ENCODE measurements at regions not wholly inside any gene's neighbourhood (a gene's known extent, or its start where the extent isn't known, plus 50 kb on each side); places are given as distances from the start of the nearest gene placed in this dataset.

DNA sequence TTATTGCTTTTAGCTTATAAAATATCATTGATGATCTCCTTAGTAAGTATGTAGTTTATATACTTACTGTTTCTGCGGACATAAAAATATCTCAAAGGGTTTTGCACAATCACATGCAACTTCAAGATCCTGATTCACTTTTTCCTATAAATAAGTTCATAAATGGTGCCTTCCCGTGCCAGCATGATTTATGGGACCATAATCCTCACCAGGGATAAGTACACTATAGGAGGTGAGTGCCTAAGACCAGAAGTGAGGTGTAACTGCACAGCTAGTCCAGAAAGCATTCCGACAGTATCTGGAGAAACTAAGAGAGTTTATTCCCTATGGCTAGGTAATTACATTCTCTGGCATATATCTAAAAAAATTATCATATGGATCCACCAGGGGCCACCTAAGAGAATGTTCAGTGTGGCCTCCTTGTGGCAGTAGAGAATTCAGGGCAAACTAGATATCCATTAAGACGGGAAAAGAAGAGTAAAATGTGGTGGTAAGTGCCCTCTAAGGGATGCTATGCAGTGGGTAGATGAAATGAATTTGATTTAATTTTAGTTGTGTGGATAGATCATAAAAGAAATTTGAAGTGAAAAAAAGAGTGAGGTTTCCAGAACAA, 402.5 kb upstream of the SLC24A2 start:
- DNase-seq, result no peak

DNA sequence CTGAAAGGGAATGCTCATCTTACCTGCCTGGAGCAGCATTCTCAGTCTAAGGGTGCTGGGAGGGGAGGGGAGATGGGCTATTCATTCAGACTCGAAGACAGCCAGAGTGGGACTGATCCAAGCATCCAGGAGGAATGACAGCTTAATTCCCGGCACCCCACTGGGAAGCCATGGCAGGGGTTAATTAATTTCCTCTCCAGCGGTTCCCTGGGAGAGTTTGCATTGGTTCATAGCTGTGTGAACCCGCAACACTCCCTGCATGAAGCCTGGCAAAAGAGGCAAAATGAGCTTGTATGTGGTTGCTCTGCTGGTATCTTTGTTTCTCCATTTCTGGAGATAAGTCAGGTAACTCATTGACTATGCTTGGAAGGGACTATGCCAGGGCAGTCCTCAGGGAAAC, 401.0 kb upstream of the SLC24A2 start:
- DNase-seq, result no peak

DNA sequence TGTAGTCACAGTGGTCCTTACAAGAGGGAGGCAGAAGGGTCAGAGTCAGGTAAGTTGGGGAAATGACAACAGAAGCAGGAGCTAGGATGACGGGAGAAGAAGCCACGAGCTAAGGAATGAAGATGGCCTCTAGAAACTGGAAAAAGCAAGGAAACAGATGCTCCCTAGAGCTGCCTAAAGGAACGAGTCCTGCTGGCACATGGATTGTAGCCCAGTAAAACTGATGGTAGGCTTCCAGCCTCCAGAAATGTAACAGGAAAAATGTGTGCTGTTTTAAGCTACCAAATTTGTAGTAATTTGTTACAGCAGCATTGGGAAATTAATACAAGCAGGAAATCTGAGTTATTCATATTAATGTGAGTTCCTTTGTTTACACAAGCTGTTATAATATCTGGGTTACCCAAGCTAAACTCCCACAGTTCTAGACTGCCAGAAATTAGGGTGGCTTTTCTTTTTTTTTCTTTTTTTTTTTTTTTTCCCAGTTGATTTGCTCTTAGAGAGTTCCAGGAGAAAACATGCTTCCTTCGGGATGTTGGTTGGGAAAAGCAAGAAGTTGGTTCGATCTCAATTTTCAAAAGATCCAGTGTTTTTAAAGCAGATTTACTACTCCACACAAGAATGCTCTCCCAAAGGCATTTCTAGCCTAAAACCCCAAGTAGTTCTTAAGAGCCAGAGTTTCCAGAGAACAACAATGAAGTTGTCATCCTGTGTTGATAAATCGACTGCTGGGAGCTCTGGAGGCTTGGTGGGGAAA, 400.0 kb upstream of the SLC24A2 start:
- no peak for DNase-seq

DNA sequence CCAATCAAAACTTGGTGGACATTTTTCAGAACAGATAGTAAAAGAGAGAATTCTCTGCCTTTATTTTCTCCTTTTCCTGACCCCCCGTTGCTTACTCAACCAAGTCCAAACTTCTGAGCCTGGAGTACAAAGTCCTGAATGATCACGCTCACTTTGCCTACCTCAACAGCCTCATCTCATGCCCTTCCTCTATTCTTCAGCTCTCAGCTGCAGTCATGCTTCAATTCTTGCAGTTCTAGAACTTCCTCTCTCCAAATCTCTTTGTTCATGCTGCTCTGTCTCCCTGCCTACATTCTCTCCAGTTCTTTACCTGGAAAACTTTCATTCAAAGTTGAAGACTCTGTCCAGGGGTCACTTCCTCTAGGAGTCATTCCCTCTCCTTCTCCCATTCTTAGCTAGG, 398.5 kb upstream of the SLC24A2 start:
- DNase-seq, result no peak

DNA sequence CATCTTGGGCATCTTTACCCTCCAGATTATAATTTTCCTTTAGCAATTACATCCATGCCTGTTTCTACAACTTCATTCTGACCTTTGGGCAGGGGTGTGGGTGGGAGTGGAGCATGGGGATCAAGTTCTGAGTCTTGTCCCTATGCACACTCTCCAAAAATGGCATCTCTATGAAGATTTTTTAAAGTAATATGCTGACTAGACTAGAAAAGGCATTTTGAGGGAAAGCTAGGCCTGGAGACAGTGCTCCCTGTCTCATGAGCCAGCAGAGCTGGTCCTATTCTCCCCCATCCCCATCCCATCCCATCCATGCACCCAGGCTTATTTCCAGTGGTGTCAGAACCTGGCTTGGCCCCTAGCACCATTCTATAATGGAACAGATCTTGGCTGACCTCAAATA, 398.0 kb upstream of the SLC24A2 start:
- no peak for DNase-seq

DNA sequence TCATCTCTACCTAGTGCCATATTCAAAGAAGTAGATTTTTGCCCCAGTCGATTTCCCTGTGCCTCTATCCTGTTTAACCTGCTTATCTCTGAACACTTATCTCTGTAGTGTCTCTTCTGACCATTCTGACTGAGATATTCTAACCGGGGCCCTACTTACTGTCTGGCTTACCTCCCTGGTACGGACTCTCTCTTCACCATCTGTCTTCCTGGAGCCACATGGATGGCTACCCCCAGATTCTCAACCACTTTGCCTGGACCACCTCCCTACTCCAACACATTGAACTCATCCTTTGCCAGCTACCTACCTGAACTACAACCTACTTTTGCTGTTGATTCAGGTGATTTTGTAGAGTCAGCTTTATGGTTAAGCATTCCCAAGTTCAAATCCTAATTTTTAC, 397.4 kb upstream of the SLC24A2 start:
- no peak for DNase-seq

DNA sequence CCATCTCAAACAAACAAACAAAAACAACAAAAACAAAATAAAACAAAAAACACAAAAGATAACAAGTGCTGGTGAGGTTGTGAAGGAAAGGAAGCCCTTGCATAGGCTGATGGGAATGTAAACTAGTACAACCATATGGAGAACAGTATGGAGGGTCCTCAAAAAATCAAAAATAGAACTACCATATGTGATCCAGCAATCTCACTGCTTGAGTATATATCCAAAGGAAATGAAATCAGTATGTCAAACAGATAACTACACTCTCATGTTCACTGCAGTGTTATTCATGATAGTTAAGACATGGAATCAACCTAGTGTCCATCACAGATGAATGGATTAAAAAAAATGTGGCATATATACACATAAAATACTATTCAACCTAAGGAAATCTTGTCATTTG, 395.7 kb upstream of the SLC24A2 start:
- no peak for DNase-seq

DNA sequence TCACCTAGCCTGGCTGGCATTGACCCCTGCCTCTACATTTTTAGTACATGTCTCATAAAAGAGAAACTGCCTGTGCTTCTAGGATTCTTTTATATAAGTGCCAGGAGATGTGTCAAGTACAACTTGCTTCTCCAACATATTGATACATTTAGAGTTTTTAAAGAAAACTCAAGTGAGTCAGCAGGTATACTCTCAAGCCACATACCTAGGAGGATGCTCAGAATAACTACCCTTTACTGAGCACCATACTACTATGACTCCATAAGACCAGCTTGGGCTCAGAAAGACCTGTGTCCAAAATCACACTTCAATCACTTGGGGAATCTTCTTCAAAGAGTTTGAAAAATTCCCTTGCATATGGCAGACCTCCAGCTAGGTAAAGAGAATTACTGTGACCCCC, 389.8 kb upstream of the SLC24A2 start:
- DNase-seq, result no peak

DNA sequence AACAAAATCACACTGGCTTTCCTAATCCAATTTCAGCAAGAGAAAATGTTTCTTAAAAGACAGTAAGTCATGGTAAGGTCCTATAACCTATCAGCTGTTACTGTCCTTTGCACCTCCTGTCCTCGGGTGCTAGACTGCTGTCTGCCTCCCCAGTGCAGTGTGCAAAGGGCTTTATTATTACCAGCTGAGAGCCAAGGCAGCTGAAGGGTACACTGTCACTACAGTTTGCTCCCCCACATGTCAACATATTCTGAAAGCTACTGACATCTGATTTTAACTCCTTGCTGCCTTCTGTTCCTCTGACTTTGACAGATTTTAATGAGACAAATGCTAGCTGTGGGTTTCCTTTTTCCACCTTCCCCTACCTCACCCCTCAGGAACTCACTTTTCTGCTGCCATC, 389.4 kb upstream of the SLC24A2 start:
- no peak for DNase-seq

DNA sequence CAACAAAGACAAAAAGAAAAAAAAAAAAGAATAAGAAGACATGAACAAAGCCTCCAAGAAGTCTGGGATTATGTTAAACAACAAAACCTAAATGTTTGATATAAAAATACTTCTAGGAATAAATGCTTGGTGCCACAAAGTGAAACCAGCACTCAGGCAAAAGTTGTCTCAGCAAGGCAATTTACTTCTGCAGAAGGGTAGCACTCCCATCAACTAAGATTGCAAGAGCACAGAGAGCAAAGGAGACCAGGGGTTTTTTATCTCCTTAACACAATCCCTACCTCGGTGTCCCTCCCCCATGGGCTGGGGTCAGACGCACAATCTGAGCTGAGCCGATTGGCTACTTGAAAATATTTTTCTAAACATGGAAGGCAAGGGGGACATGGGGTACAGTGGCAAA, 381.3 kb upstream of the SLC24A2 start:
- no peak for DNase-seq

DNA sequence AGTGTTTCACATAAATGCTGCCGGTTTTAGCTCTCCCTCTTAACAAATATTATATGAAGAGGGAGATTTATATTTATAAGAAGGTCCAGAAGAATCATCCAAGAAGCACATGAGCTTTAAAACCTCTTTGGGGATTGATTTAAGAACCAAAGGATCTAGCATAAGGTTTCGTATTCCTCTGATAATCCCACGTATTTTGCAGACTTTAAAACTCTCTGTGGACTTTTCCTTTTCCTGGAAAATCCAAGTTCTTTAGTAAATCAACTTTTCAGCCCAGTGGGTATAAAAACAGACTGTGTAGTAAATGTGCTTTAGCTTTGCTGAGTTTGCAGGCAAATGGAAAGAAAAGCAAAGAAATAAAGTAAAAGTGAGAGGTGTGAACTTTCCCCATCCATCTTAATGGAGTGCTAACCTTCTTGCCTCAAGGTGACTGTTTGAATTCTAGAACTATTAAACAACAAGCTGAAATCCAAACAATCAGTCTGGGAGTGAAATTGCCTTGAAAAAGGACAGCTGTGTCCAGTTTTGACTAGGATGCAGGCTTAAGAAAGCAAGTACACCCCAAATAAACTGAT, 363.4 kb upstream of the SLC24A2 start:
- no peak for DNase-seq

DNA sequence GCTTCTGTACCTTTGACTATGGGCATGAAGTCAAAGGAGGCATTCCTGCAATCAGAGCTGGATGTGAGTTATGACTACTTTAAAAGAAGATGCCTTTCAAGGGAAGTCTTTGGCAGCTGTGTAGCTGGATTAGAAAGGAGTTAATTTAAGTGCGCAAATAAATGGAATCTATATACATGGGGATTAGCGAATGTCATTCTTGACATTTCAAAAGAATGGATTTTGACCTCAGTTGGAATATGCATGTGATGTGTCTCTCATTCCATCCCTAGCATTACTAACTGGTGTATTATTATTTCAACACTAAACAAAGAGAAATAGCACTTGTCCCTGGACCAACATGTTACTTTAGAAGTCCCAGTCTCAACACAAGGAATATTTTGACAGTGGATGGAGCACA, 359.6 kb upstream of the SLC24A2 start:
- no peak for DNase-seq

DNA sequence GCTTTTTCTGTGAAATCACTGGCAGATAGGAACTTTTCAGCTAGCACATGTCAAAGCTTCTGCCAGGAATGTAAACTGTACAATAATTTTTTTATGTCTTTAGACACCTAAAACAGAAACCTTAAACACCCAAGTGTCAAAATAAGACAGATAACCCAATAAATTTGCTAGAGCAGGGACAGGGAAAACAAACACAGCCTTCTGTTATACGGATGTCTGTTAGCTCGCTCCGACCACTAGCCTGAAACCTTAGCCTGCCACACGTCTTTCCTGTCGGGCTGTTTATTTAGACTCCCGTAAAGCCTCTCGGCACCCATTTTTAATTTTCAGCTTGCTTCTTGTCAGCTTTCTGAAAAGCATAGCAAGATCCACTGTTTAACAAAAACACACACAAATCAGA, 355.4 kb upstream of the SLC24A2 start:
- DNase-seq, result no peak

DNA sequence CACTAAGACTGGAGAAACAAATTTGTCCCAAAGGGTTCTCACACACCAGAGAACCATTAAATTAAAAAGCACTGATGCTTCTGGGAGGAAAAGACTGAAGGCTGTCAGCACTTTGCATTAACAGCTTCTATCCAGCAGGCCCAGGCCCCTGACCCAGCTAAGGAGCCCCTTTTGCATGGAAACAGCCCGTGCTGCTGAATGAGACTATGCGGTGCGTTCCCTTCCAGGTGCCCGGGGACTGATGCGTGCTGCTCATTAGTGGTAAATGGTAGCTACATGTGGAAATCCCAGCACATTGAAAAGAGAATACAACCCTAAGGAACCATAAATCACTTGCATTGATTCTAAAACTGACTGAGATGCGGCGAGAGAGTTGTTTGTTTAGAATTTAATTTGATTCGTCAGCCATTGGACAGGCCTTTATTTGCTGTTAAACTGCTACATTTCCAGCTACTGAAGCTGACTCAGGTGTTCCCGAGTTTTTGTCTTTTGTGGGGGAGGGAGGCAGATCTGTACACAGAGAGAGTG, 351.0 kb upstream of the SLC24A2 start:
- DNase-seq, result no peak

DNA sequence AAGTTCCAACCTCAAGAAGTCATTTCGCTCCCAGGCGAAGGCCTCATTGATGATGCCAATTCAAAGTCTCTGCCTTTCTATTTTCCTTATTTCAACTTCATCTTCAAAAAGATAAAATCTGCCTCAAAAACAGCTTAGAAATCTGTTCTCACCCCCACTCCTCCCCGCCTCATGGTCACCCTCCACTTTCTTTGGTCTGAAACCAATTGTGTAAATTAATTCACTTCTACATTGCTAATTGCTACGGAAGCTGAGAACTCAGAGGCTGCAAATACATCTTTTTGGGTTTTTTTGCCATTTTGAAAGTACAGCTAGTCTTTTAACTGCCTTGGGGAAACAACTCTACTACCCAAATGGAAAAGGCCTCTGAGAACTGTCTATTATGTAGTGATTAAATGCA, 350.0 kb upstream of the SLC24A2 start:
- no peak for DNase-seq

DNA sequence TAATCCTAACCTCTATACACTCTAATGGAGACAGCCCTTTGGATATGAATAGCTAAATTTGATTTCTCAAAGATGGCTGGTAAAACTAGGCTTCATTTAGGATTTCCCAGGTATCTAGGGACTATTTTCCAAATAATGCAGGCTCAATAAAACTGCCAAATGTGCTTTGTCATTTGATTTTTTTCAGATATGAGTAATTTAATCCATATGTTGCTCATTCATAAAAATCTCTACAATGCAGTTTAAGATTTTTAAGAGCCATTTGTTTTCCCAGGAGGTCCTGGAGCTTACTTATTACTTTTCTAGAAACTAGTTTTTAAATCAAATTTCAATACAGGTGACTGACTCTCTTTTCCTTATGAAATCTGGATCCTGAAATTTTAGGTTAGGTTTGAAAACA, 349.3 kb upstream of the SLC24A2 start:
- no peak for DNase-seq

DNA sequence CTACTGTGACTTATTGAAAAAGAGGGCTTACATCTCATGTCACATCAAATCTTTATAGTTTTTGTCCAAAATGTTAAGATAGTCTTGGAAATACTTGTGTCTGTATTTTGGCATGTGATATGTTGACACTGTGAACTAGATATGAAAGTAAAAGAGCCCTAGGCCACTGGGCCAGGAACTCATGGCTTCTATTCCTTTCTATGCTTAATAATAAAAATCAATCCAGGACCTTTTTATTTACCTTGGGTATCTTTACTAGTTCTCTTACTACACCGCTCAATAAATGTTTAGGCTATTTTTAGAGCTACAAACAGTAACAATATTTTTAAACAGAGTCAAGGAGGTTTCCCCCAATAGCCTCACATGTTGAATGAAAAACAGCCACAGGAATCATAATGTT, 348.6 kb upstream of the SLC24A2 start:
- DNase-seq, result no peak

DNA sequence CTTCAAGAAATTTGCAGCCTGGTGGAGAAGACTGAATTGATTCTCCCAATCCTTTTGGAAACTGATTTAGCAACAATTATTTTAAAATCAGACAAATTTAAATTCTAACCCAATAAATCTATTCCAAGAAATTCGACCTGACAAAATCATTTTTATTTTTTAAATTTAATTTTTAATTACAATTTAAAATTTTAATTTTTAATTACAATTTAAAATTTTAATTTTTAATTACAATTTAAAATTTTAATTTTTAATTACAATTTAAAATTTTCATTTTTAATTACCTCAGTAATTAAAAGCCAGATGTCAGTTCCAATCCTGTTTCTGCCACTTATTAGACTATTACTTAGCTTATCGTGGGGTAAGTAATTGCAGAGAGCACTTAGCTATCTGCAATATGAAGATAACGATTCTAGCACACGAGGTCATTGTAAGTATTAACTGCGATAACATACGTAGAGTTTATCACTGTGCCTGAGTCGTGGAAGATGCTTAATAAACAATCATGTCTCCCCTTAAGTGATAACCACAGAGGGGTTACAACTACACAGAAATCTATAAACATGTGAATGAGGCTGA, 346.4 kb upstream of the SLC24A2 start:
- no peak for DNase-seq

DNA sequence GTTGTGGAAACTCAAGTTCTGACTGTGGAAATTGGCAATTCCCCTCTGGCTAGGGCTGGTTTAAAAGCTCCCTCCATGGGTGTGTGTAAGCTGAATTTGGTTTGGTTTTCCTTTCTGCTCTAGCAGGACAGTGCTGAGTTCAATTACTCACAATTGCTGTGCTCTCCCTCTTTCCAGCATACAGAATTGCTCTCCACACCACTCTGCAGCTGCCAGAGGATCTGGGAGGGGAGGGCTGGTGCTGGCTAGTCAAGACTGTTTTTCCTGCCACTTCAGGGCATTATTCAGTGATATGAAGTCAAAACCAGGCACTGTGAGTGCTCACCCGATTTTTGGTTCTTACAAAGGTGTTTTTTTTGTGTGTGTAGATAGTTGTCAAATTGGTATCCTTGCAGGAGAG, 336.9 kb upstream of the SLC24A2 start:
- no peak for DNase-seq

DNA sequence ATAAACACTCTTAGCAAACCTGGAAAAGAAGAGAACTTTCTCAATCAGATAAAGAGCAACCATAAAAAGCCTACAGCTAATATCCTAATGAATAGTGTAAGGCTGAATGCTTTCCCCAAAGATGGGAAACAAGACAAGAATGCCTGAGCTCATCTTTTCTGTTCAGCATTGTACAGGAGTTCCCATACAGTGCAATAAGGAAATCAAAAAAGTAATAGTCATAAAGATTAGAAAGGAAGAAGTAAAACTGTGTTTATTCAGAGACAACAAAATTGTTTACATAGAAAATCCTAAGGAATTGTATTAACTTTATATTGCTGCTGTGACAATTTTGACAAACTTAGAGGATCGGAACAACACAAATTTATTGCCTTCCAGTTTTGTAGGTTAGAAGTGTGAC, 330.7 kb upstream of the SLC24A2 start:
- no peak for DNase-seq

DNA sequence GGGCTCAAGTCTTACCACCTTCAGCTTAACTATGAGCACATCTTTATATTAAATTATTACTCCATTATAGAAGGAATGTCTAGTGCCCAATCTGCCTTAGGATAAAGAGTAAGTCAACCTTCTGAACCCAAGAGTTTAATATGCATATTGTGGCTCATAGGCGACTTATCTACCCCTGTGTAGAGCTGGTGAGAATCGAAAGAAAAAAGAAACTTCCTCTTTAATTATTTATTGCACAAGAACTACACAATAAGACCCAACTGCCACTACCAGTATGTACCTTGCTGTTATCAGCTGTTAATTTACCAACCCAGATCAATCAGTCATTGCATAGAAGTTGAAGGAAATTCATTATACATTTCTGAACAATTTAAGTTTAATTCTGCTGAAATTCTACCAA, 329.1 kb upstream of the SLC24A2 start:
- DNase-seq, result no peak

DNA sequence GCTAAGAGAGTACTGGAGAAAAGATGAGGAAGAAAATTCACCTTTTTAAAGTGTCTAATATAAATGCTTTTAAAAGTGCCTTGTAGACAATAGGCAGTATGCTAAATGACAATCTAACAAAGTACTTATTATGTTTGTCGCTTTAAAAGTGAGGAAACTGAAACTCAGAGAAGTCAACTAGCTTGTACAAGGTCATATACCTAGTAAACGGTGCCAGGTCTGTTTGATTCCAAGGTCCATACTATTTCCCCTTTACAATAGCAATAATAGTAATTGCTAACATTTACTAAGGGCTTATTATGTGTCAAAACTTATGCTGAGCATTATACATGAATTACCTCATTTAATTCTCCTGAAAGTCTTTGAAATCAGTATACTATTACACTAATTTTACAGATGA, 328.6 kb upstream of the SLC24A2 start:
- DNase-seq, result no peak

DNA sequence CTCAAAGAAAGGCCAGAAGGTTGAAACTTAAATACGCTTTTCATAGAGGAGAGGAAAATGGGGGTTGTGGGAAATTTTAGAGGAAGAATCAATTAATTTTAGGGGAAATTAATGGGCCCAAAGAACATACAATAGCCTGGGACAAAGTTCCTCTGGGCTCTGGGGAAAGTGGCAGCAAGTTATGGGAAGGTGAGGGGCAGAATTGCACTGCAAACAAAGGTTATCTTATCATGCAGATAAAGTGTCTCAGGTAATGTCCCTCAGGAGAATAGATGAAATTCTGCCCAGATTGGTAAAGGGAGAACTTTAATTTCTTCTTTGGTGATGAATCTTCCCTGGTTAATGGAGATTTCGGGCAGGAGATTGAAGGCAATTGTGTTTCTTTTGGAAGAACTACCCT, 326.1 kb upstream of the SLC24A2 start:
- no peak for DNase-seq

DNA sequence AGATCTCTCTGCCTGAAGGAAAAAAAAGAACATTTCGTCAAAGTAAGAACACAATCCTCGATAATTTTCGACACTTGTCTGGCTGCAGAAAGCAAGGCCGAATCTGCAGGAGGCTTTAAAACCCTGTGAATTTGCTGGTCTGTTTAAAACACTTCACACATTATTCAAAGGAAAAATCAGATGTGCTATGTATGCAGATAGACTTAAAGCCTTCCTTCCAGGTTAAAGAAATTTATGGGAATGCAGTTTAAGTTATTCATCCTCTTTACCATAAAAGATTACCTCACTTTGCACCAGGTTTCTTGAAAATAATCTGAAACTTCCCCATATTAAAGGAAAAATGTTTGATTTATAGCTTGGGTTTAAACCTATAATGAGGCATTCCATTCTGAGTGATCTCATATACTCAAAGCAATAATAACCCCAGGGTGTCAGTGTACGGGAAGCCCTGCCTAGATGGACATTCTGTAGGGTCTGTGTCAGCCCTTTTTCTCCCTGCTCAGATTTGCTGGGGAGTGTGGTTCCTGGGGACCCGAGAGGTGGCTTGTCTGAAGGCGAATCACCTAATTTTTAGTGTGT, 323.5 kb upstream of the SLC24A2 start:
- DNase-seq, result no peak

All from CD4-positive, alpha-beta T cell treated with Interferon alpha-2 for 1 hour (primary cell).